ENCODE measurements at regions not wholly inside any gene's neighbourhood (a gene's known extent, or its start where the extent isn't known, plus 50 kb on each side); places are given as distances from the start of the nearest gene placed in this dataset.

DNA sequence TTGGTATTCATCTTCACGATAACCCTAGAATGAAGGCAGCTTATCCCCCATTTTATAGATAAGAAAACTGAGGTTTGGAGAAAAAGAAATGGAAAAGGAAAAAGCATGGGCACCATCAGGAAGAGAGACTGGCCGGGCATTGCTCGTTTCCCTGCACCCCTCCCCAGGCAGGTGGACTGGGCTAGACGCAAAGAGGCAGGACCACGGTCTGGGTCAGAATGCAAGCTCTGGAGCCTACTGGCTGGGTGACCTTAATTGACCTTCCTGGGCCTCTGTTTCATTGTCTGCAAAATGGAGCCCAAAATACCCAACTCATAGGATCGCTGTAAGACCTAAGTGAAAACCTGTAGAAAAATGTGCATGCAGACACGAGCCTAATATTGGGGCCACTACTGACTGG, 135.3 kb upstream of the GLI2 start:
- TF ChIP-seq, protein P1, sequence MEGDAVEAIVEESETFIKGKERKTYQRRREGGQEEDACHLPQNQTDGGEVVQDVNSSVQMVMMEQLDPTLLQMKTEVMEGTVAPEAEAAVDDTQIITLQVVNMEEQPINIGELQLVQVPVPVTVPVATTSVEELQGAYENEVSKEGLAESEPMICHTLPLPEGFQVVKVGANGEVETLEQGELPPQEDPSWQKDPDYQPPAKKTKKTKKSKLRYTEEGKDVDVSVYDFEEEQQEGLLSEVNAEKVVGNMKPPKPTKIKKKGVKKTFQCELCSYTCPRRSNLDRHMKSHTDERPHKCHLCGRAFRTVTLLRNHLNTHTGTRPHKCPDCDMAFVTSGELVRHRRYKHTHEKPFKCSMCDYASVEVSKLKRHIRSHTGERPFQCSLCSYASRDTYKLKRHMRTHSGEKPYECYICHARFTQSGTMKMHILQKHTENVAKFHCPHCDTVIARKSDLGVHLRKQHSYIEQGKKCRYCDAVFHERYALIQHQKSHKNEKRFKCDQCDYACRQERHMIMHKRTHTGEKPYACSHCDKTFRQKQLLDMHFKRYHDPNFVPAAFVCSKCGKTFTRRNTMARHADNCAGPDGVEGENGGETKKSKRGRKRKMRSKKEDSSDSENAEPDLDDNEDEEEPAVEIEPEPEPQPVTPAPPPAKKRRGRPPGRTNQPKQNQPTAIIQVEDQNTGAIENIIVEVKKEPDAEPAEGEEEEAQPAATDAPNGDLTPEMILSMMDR (IDR thresholded peaks at IDR 0.05): no peak
- no peak for TF ChIP-seq EZH2 (IDR thresholded peaks at IDR 0.05; ENCODE audit: borderline replicate concordance, insufficient read depth, low read depth, low read length, poor library complexity, severe bottlenecking)

Data from B cell (primary cell).